GM19239 (cell line): ENCODE measurements at regions not wholly inside any gene's neighbourhood (a gene's known extent, or its start where the extent isn't known, plus 50 kb on each side); places are given as distances from the start of the nearest gene placed in this dataset.
"Not testable (repeated sequence)": the region's sequence is repeated elsewhere in the genome, so short reads cannot be mapped to it uniquely, and the experiment has no call there.

Experiments
- DNase-seq: peaks from one replicate; pipeline ENCODE4 v3.0.0; 2011; ENCODE audit warnings: low spot score; ENCODE audit not compliant: insufficient read length
- FAIRE-seq: peaks from 2 replicates; lab custom pipeline; 2011; peaks lifted over from hg19 to GRCh38; lab: Jason Lieb, UNC

GRCh38 chr5:120124031-120124430, 340.1 kb upstream of the PRR16 start:
- DNase-seq (no peak), FAIRE-seq (no peak)

DNA sequence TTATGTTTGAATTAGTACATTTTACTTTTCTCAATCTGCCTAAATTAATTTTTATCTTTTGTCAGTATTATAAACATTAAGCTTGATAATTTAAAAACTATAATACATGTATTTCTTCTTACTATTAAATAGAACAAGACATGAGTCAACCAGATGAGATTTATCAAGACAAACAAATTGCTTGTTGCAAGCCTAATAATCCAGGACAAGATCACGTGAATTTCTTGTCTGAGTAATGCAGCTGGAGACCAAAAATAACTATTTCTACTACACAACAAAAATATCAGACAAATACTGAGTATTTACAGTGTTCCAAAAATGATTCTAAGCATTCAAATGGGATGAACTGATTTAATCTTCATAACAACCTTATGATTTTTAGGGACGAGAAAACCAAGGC, 339.1 kb upstream of the PRR16 start:
- FAIRE-seq: no peak
- no peak for DNase-seq

GRCh38 chr5:120132347-120132746, 331.8 kb upstream of the PRR16 start:
- not testable (repeated sequence) for DNase-seq, FAIRE-seq

DNA sequence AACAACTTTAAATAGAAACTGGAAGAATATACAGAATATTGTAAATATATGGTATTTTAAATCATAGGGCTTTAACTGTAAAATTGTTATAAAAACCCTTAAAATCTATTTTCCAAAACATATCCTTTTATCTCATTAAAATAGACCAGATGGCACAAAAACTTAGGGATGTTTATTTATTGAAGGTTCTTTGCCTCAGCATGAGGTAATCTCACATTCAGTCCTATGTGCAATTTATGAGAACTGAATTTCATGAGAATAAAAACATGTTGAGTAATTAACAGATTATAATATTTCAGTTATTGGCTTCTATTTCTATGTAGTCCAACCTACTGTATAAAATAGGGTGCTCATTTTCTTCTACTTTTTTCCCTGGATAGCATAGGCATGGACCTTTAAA, 329.2 kb upstream of the PRR16 start:
- FAIRE-seq: no peak
- no peak for DNase-seq

DNA sequence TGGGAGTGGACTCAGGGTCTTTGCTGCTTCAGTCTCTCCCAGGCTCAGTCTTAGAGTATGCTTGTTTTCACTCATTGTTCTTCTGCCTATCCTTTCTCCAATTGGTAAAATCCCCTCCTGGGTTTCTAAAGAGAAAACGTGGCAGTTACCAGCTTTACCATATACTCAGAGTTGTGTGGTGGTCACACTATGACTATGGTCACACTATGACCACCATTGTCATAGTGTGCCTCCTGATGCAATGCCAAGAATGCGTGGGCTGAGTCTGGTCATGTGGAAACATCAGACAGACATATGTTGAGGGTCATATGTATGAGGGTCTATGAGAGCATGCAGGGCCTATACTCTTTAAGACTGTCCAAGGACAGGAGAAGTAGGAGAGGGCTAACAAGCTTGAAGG, 326.5 kb upstream of the PRR16 start:
- DNase-seq: no peak
- no peak for FAIRE-seq

GRCh38 chr5:120139039-120139438, 325.1 kb upstream of the PRR16 start:
- no peak for FAIRE-seq
- DNase-seq: no peak

DNA sequence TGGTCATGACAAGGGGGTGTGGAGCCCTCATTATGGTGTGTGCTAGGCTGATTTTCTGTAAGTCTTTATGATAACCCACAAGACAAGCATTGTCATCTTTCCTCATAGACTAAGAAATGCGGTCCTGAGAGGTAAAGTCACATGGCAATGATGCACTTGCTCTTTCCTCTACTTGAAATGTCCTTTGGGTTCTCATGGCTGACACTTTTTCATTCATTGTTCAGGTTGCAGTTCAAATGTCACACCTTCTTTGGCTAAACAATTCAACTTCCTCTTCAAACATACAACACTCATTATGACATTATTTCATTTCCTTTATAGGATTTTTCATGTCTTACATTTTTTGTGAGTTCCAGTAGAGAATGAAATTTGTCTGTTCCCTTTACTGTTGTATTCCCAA, 323.6 kb upstream of the PRR16 start:
- no peak for FAIRE-seq
- DNase-seq: no peak

- DNase-seq (no peak), FAIRE-seq (no peak)
These were observed 323.0 kb upstream of the PRR16 start for GRCh38 chr5:120141076-120141475.

GRCh38 chr5:120146787-120147186, 317.3 kb upstream of the PRR16 start:
- DNase-seq: no peak
- FAIRE-seq: no peak

- FAIRE-seq, DNase-seq: not testable (repeated sequence)
These were observed 316.2 kb upstream of the PRR16 start for GRCh38 chr5:120147911-120148310.

DNA sequence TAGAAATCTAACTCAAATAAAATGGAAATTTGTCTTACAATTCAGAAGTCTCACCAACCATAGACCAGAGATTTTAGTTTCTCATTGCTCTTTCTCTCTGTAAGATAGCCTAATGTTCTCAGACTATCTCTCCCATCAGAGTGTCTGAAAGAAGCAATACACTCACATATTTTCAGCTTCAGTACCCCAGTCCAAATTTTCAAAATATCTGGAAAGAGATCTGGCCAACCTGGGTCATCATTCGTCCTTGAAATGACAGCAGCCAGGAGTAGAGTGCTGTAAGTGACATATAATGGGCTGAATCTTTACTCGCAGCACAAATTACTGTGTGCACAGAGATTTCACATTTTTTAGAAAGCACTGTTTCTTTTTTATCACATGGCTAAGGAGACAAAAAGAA, 313.3 kb upstream of the PRR16 start:
- FAIRE-seq (no peak), DNase-seq (no peak)

DNA sequence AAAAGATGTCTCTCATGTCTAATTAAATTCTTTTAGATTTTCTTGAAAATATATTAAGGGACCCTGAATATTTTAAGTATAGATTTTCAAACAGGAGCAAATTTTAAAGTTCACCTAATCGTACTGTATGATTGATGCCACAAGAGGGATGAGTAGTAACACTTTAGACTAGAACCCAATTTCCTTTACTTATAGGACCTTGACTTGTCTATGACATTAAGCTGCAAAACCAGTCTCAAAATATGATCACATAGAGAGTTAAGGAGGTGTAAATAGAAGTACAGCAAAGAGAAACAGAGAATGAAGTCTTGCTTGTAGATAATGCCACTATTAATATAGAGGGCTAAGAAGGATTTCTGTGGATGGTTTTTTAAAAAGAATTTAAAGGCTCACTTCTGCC, 312.9 kb upstream of the PRR16 start:
- FAIRE-seq (no peak), DNase-seq (no peak)

DNA sequence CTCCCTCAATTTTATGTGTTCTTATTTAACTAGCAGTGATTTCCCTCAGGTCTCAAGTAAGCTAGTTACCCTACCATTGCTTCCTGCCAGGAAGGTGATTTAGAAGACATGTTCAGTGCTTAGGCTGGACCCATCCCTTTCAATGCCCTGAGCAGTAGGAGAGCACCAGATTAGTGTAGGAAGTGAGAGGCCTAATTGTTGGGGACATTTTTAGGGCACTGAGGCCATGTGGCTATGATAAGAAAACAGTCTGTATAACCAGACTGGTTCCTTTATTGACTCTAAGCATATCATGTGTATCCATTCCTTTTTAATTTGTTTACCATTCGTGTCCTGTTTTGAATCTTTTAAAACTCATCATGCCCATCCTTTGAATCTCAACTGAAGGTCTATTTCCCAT, 312.3 kb upstream of the PRR16 start:
- DNase-seq: no peak
- no peak for FAIRE-seq

DNA sequence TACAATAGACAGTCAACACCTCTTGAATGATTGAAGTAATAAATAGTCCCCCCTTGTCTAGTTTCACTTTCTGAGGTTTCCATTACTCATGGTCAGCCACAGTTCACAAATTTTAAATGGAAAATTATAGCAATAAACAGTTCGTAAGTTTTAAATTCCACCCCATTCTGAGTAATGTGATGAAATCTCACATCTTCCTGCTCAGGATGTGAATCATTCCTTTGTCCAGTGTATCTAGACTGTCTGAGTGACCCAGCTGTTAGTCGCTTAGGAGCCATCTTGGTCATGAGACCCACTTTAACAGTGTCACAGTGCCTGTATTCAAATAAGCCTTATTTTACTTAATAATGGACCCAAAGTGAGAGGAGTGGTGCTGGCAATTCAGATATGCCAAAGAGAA, 311.6 kb upstream of the PRR16 start:
- DNase-seq: no peak
- FAIRE-seq: no peak

- no peak for DNase-seq
- FAIRE-seq: no peak
These were observed 311.2 kb upstream of the PRR16 start for GRCh38 chr5:120152931-120153330.

DNA sequence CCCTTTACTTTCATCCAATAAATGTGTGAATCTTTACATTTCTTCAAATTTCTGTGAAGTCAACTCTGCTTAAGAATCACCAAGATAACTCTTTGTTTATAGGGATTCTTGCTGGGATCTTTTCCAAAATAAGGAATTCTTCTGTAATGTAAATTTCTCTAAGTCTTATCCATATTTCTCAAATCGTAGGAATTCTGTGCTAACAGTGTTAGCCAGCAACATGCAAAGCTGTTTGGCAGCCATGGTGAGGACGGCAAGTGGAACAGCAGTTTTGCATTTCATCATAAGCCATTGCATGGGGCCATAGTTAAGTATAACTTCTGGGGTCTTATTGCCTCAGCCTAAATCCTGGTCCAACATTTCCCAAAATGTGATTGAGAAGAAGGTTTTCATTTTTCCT, 310.5 kb upstream of the PRR16 start:
- no peak for DNase-seq
- FAIRE-seq: no peak

GRCh38 chr5:120155873-120156272, 308.2 kb upstream of the PRR16 start:
- FAIRE-seq: no peak
- DNase-seq: no peak

DNA sequence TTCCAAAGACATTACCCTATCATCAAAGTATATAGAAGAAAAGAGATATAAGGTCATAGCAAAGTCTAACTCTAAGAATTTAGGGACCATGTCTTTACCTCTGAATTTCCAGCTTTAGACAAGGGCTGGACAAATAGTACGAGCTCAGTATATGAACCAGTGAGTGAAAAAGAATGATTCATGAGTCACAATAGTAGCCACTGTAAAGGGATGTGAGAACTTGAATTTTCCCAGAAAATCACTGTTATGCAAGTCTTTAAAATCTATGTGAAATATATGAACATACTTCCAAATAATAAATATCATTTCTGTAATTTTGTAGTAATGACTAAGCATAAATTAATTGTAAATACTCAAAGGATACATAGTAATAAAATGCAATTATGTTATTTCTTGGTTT, 305.9 kb upstream of the PRR16 start:
- FAIRE-seq (no peak), DNase-seq (no peak)

GRCh38 chr5:120159155-120159554, 304.9 kb upstream of the PRR16 start:
- FAIRE-seq: no peak
- no peak for DNase-seq

GRCh38 chr5:120160124-120160895, 303.8 kb upstream of the PRR16 start:
- FAIRE-seq (no peak), DNase-seq (no peak)

GRCh38 chr5:120162321-120162720, 301.8 kb upstream of the PRR16 start:
- FAIRE-seq (no peak), DNase-seq (no peak)

GRCh38 chr5:120164037-120164436, 300.1 kb upstream of the PRR16 start:
- no peak for DNase-seq
- FAIRE-seq: no peak
